SU-DHL-6 (cell line): ENCODE measurements at regions not wholly inside any gene's neighbourhood (a gene's known extent, or its start where the extent isn't known, plus 50 kb on each side); places are given as distances from the start of the nearest gene placed in this dataset.

Experiments used
- EZH2phosphoT487 ChIP-seq: fragments of 200-600 bp; sonication (generic), shearing (Covaris generic); conservative IDR thresholded peaks from 2 replicates; pipeline ENCODE4 v1.6.1; 2018; ENCODE audit warnings: mild to moderate bottlenecking, antibody characterized with exemption, low read length, moderate library complexity, mixed read lengths
- TF ChIP-seq, protein P1 (sequence below): fragments of 200-600 bp; sonication (generic); IDR thresholded peaks from one replicate; pipeline ENCODE4 v1.5.1; 2017; ENCODE audit warnings: antibody characterized with exemption, mild to moderate bottlenecking, low read length, moderate library complexity; ENCODE audit not compliant: insufficient read depth, poor library complexity, severe bottlenecking

DNA sequence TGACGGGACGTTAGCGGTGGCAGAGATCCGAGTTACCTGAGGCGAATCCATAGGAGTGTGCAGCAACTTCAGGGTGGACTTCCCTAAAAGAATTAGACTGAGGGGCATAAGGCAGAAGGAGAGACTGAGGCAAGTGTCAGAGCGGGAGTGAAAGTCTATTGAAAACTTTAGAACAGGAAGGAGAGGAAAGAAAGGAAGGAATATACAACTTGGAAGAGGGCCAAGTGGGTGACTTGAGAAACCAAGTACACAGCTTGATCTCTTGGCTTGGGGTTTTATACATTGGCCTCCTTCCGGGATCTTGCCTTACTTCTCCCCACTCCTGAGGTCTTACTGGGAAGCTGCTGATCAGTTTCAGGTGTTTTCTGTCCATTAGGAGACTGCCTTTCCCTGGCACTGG is 84.9 kb downstream of the SNX18 start:
- TF ChIP-seq EZH2phosphoT487: no peak
- TF ChIP-seq, protein P1, sequence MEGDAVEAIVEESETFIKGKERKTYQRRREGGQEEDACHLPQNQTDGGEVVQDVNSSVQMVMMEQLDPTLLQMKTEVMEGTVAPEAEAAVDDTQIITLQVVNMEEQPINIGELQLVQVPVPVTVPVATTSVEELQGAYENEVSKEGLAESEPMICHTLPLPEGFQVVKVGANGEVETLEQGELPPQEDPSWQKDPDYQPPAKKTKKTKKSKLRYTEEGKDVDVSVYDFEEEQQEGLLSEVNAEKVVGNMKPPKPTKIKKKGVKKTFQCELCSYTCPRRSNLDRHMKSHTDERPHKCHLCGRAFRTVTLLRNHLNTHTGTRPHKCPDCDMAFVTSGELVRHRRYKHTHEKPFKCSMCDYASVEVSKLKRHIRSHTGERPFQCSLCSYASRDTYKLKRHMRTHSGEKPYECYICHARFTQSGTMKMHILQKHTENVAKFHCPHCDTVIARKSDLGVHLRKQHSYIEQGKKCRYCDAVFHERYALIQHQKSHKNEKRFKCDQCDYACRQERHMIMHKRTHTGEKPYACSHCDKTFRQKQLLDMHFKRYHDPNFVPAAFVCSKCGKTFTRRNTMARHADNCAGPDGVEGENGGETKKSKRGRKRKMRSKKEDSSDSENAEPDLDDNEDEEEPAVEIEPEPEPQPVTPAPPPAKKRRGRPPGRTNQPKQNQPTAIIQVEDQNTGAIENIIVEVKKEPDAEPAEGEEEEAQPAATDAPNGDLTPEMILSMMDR: no peak
